A673 (cell line): ENCODE measurements at regions not wholly inside any gene's neighbourhood (a gene's known extent, or its start where the extent isn't known, plus 50 kb on each side); places are given as distances from the start of the nearest gene placed in this dataset.

Source experiments
- BruUV-seq: library from RNA; stranded (reverse); fragments of 400-500 nt; replicated peaks from 2 replicates; lab custom pipeline; 2021; lab: Mats Ljungman, UMichigan
- CTCF ChIA-PET: fragments of 300-600 bp; sonication (Branson Sonifier 250); formaldehyde crosslinking; loops from one replicate; lab custom pipeline; 2022; ENCODE audit warnings: antibody characterized with exemption; lab: Charles Lee
- POLR2A ChIA-PET: fragments of 300-600 bp; sonication (Branson Sonifier 250); formaldehyde crosslinking; loops from one replicate; lab custom pipeline; 2022; ENCODE audit warnings: antibody characterized with exemption; ENCODE audit not compliant: low non-redundant PET; lab: Charles Lee
- DNase-seq: peaks from one replicate; pipeline ENCODE4 v3.0.0-alpha.2; 2015; ENCODE audit warnings: low spot score
- H3K27ac ChIP-seq: fragments of 200-600 bp; sonication (generic); 2 replicates; pipeline ENCODE4 v1.5.1; 2016; ENCODE audit warnings: mixed run types, low read depth, mild to moderate bottlenecking, mixed read lengths, antibody characterized with exemption, low read length; ENCODE audit not compliant: poor library complexity, severe bottlenecking
- H3K27me3 ChIP-seq: fragments of 200-600 bp; sonication (generic); replicated peaks from 2 replicates; pipeline ENCODE4 v1.6.1; 2017; ENCODE audit warnings: mixed run types, low read depth, mild to moderate bottlenecking, mixed read lengths, antibody characterized with exemption, low read length; ENCODE audit not compliant: insufficient read depth, poor library complexity
- H3K36me3 ChIP-seq: fragments of 200-600 bp; sonication (generic); 2 replicates; pipeline ENCODE4 v1.6.1; 2016; ENCODE audit warnings: mixed run types, mild to moderate bottlenecking, mixed read lengths, antibody characterized with exemption, low read length; ENCODE audit not compliant: insufficient read depth, poor library complexity, severe bottlenecking
- H3K4me1 ChIP-seq: fragments of 200-600 bp; sonication (generic); 2 replicates; pipeline ENCODE4 v1.6.1; 2017; ENCODE audit warnings: mixed run types, mild to moderate bottlenecking, mixed read lengths, antibody characterized with exemption, low read length; ENCODE audit not compliant: insufficient read depth, poor library complexity, severe bottlenecking
- H3K4me3 ChIP-seq: fragments of 200-600 bp; sonication (generic); 2 replicates; pipeline ENCODE4 v1.5.1; 2016; ENCODE audit warnings: low read depth, mixed run types, mild to moderate bottlenecking, mixed read lengths, low read length; ENCODE audit not compliant: poor library complexity, severe bottlenecking
- H3K9me3 ChIP-seq: fragments of 200-600 bp; sonication (generic); 2 replicates; pipeline ENCODE4 v1.6.1; 2016; ENCODE audit warnings: mixed run types, low read depth, mild to moderate bottlenecking, mixed read lengths, antibody characterized with exemption, low read length; ENCODE audit not compliant: poor library complexity, severe bottlenecking
- CTCF ChIP-seq: fragments of 300-800, 200-600 bp; sonication (generic); conservative IDR thresholded peaks from 2 replicates; pipeline ENCODE4 v1.5.1; 2017; ENCODE audit warnings: low read depth, mild to moderate bottlenecking, antibody characterized with exemption, low read length, moderate library complexity, mixed read lengths
- EZH2 ChIP-seq: fragments of 200-600 bp; sonication (generic); IDR thresholded peaks from 2 replicates; pipeline ENCODE4 v1.6.1; 2017; ENCODE audit warnings: borderline replicate concordance, low read depth, mild to moderate bottlenecking, mixed read lengths, antibody characterized with exemption, low read length; ENCODE audit not compliant: poor library complexity, severe bottlenecking
- intact Hi-C: fragments of 100-400 bp; cut with micrococcal nuclease; formaldehyde crosslinking; loops from one replicate; pipeline ENCODE4 v1.10.0; 2022; ENCODE audit not compliant: unreplicated experiment

GRCh38 chr2:122182616-122183355, 427.3 kb downstream of the TSN start:
- Histone ChIP-seq H3K27ac (no peak overlapping the region), H3K36me3 (no peaks in the 10 kb centered on the region), H3K4me1 (peaks cover 12% of the 10 kb centered on the region), H3K27me3 (no peaks in the 10 kb centered on the region), H3K4me3 (no peak overlapping the region), H3K9me3 (peaks cover 6% of the 10 kb centered on the region)
- no peak for DNase-seq
- BruUV-seq: no TSS peak
- TF ChIP-seq CTCF (no peak), EZH2 (no peak)
- CTCF ChIA-PET: no interaction called here
- POLR2A ChIA-PET: no interaction called here
- intact Hi-C loops: no loop called here

DNA sequence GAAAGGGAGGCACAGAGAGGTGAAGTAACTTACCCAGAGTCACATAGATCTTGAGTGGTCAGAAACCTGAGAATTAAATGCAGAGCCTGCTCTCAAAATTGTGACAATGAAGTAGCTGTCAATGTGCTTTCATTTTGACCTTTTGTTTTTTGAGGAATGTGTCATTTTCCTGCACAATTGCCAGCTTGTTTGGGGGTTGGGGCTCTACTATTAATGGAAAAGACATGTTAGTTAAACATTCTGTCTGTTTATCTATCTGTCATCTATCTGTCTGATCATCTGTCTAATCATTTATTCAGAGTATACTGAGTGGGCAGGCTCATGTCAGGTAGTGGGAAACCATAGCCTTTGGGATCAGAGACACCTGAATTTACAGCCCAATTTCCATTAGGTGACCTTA, 428.4 kb downstream of the TSN start:
- Histone ChIP-seq H3K9me3 (peaks cover 6% of the 10 kb centered on the region), H3K4me3 (no peak overlapping the region), H3K36me3 (no peaks in the 10 kb centered on the region), H3K27ac (no peak overlapping the region), H3K4me1 (peaks cover 12% of the 10 kb centered on the region), H3K27me3 (no peaks in the 10 kb centered on the region)
- ChIA-PET POLR2A (no interaction called here), CTCF (no interaction called here)
- no TSS peak for BruUV-seq
- no peak for DNase-seq
- TF ChIP-seq EZH2 (no peak), CTCF (no peak)
- intact Hi-C loops: no loop called here

DNA sequence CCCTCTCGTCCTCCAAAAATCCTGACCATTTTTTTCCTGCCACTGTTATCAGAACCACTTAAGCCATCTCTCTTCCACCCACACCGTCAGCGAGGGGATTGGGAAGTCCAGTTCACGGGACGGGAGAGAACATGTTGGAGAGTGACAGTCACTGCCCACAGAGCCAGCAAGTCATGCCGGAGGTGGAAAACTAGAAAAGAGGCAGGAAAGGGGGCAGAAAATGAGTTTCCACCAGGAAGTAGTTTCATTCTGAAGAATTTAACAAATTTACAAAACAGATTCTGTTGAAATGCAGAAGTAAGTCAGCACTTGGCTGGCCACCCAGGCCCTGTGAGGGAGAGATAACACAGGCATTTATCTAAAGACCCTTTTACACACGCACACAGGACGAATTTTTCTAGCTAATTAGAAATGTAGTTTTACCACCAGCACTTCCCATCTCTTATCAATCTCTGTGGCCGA, 431.3 kb downstream of the TSN start:
- BruUV-seq: no TSS peak
- Histone ChIP-seq H3K4me3 (no peak overlapping the region), H3K27ac (no peak overlapping the region), H3K4me1 (peaks cover 24% of the 10 kb centered on the region), H3K36me3 (no peaks in the 10 kb centered on the region), H3K27me3 (no peaks in the 10 kb centered on the region), H3K9me3 (no peaks in the 10 kb centered on the region)
- no peak for DNase-seq
- TF ChIP-seq EZH2 (no peak), CTCF (no peak)
- ChIA-PET CTCF (interaction anchor here (0.7 kb wide), 1 partner anchor 286 kb away, joined by 18 read pairs; no protein-coding TSS in a partner anchor), POLR2A (no interaction called here)
- intact Hi-C loops: no loop called here
